ENCODE measurements at regions not wholly inside any gene's neighbourhood (a gene's known extent, or its start where the extent isn't known, plus 50 kb on each side); places are given as distances from the start of the nearest gene placed in this dataset.

DNA sequence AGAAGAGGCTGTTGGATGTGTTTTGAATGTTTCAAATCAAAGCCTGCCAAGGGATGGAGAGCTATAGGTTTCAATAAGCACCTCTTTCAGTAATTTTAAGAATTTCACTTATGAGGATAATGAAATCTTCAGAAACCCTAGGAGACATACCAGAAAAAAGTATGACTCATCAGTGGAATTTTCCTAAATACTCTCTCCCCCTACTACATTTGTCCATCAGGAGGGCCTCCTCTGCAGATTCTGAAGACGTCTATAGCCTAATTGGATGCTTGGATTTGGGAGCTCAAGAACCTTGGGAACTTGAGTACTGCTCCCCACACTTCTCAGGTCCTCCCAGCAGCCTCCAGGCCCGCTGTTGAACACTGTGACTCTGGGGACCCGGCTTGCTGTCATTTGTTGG lies 374.3 kb downstream of the SLC4A3 start:
- TF ChIP-seq, protein P1, sequence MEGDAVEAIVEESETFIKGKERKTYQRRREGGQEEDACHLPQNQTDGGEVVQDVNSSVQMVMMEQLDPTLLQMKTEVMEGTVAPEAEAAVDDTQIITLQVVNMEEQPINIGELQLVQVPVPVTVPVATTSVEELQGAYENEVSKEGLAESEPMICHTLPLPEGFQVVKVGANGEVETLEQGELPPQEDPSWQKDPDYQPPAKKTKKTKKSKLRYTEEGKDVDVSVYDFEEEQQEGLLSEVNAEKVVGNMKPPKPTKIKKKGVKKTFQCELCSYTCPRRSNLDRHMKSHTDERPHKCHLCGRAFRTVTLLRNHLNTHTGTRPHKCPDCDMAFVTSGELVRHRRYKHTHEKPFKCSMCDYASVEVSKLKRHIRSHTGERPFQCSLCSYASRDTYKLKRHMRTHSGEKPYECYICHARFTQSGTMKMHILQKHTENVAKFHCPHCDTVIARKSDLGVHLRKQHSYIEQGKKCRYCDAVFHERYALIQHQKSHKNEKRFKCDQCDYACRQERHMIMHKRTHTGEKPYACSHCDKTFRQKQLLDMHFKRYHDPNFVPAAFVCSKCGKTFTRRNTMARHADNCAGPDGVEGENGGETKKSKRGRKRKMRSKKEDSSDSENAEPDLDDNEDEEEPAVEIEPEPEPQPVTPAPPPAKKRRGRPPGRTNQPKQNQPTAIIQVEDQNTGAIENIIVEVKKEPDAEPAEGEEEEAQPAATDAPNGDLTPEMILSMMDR (IDR thresholded peaks at IDR 0.05): no peak
- H3K36me3 ChIP-seq: no peaks in the 10 kb centered on the region
- ATAC-seq (no peak), DNase-seq (no peak), FAIRE-seq (no peak)
- no peak overlapping the region for H3K27ac ChIP-seq
- H3K27me3 ChIP-seq: no peaks in the 10 kb centered on the region
- H3K4me1 ChIP-seq: peaks cover 0 to 9% (median 5%) of the 10 kb centered on the region in 3 donors
- intact Hi-C loops (cut with DNase I): no loop called here
- WGBS, 2 donors: 77 to 82% methylated on average over 3 of the region's 3 CpGs
- H3K4me3 ChIP-seq: no peak overlapping the region
- no peaks in the 10 kb centered on the region for H3K9me3 ChIP-seq

DNA sequence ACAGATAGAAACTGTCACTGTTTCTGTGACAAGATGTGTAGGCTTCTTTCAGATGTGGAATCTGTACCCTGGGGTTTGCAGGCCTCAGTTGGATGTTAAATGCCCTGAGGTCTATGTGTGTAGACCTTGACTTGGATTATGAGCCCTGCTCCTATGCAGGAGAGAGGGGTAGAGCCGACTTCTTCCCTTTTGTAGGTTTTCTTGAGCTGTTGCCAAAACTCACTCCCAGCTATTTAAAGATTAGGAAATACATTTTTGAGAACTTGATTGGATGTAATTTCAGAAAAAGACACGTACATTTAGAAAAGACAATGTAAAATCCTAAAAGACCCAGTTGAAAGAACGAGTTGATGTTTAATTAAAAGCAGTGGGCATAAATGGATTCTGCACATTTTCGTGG lies 374.8 kb downstream of the SLC4A3 start:
- intact Hi-C loops (cut with DNase I): no loop called here
- ATAC-seq (no peak), FAIRE-seq (no peak), DNase-seq (no peak)
- Histone ChIP-seq H3K27ac (no peak overlapping the region), H3K27me3 (no peaks in the 10 kb centered on the region), H3K36me3 (no peaks in the 10 kb centered on the region), H3K4me3 (no peak overlapping the region), H3K4me1 (peaks cover 0 to 12% (median 7%) of the 10 kb centered on the region in 3 donors), H3K9me3 (no peaks in the 10 kb centered on the region)
- TF ChIP-seq, protein P1 (IDR thresholded peaks at IDR 0.05): no peak
- WGBS, 2 donors: 81 to 83% methylated on average over 4 of the region's 4 CpGs

DNA sequence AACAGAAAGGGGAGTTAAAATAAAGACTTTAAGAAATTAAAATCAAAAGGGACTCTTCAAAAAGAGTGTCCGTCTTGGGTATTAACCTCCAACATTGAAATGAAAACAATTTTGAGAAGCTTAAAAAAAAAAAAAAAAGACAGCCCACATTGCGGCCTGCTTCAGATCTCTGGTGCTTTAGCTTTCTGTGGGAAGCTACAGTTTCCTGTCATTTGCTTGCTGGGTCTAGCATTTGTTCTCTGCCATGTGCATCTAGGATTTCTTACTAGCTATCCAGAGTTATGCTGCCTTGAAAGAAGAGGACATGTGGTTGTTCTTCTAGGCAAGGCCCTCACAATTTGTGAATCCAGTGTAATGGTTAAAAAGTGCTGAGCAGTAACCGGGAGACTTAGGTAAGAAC lies 375.3 kb downstream of the SLC4A3 start:
- Histone ChIP-seq H3K36me3 (no peaks in the 10 kb centered on the region), H3K9me3 (no peaks in the 10 kb centered on the region), H3K27ac (no peak overlapping the region), H3K4me3 (no peak overlapping the region), H3K4me1 (peaks cover 0 to 12% (median 7%) of the 10 kb centered on the region in 3 donors), H3K27me3 (no peaks in the 10 kb centered on the region)
- 90 to 94% methylated on average over 3 of the region's 3 CpGs for WGBS, 2 donors
- TF ChIP-seq, protein P1 (IDR thresholded peaks at IDR 0.05): no peak
- ATAC-seq (no peak), DNase-seq (no peak), FAIRE-seq (no peak)
- intact Hi-C loops (cut with DNase I): no loop called here

DNA sequence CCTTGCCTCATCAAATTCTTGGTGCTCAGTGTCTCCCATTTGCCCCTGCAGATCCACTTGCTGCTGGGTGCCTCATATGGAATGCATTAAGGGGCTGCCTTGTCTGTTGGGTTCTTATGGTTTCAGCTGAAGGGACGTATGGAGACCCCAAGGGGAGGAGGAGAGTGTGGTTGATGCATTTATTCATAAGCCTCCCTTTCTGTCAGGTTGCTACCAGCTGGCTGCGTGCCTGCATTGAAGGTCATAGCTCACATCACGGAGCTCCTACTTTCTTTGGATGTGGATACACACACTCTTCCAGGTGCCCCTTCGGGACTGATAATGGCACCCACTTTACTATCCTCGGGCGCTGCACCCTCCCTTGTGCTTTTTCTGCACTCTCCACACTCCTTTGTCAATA lies 377.9 kb downstream of the SLC4A3 start:
- no peaks in the 10 kb centered on the region for H3K36me3 ChIP-seq
- no peak for DNase-seq
- intact Hi-C loops (cut with DNase I): no loop called here
- peaks cover 0 to 12% (median 7%) of the 10 kb centered on the region in 3 donors for H3K4me1 ChIP-seq
- no peak overlapping the region for H3K4me3 ChIP-seq
- TF ChIP-seq, protein P1 (IDR thresholded peaks at IDR 0.05): no peak
- no peaks in the 10 kb centered on the region for H3K9me3 ChIP-seq
- H3K27ac ChIP-seq: no peak overlapping the region
- H3K27me3 ChIP-seq: no peaks in the 10 kb centered on the region
- no peak for ATAC-seq
- no peak for FAIRE-seq
- WGBS, 2 donors: 83 to 85% methylated on average over 6 of the region's 6 CpGs

DNA sequence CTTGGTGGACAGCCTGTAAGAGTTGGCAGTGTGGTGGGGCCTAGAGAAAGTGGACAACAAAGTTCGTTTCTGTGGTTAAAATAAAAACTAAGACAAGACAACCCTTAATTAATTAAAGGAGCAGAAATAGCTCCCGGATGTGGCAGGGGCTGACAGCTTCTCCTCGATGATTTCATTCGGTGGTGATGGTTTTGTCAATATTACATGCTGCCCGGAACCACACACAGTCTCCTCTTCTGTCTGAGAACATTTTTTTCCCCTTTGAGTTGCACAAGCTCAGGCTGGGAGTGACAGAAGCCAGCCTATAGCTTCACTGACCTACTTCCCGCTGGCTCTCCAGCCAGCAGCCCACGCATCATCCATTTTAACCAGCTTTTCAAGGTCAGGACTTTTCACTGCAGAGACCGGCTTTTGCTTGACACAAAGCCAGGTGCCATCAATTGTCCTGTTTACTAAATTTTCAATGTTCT lies 378.8 kb downstream of the SLC4A3 start:
- intact Hi-C loops (cut with DNase I): no loop called here

More for the DNA sequence above, 378.8 kb downstream of the SLC4A3 start:
- peaks cover 0 to 12% (median 7%) of the 10 kb centered on the region in 3 donors for H3K4me1 ChIP-seq
- FAIRE-seq: no peak
- H3K27me3 ChIP-seq: no peaks in the 10 kb centered on the region
- no peaks in the 10 kb centered on the region for H3K9me3 ChIP-seq
- H3K4me3 ChIP-seq: no peak overlapping the region
- peak overlapping the region in 2 of 4 donors; percentile 17 to 35 for H3K27ac ChIP-seq
- no peaks in the 10 kb centered on the region for H3K36me3 ChIP-seq
- peak in 3 of 6 donors; percentile 7 to 23 (median 18) for DNase-seq
- WGBS, 2 donors: 17 to 21% methylated on average over 8 of the region's 8 CpGs
- ATAC-seq: peak in 3 of 4 donors; percentile 80 to 93 (median 81)
- TF ChIP-seq, protein P1 (IDR thresholded peaks at IDR 0.05): no peak

Data from pancreas (tissue), 10 donors.